ENCODE measurements at regions not wholly inside any gene's neighbourhood (a gene's known extent, or its start where the extent isn't known, plus 50 kb on each side); places are given as distances from the start of the nearest gene placed in this dataset.

DNA sequence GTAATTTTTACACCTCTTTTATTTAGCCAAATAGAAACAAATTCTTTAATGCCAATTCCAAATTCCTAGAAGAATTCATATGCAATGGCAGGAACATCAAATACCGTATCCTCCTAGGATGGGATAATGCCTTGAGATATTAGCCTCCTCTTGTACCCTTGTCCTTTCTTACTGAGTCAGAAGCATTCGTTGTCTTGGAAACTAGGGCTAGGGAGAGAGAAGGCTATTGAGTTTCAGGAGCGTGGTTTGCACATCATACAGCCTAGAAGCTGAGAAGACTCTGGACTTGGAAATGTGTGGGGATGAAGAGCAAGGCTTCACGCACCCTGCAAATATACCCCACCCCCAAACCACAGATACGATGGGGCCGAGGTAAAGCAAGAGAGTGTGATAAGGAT is 300.7 kb downstream of the SP3 start:
- TF ChIP-seq, protein P1, sequence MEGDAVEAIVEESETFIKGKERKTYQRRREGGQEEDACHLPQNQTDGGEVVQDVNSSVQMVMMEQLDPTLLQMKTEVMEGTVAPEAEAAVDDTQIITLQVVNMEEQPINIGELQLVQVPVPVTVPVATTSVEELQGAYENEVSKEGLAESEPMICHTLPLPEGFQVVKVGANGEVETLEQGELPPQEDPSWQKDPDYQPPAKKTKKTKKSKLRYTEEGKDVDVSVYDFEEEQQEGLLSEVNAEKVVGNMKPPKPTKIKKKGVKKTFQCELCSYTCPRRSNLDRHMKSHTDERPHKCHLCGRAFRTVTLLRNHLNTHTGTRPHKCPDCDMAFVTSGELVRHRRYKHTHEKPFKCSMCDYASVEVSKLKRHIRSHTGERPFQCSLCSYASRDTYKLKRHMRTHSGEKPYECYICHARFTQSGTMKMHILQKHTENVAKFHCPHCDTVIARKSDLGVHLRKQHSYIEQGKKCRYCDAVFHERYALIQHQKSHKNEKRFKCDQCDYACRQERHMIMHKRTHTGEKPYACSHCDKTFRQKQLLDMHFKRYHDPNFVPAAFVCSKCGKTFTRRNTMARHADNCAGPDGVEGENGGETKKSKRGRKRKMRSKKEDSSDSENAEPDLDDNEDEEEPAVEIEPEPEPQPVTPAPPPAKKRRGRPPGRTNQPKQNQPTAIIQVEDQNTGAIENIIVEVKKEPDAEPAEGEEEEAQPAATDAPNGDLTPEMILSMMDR (IDR thresholded peaks at IDR 0.05 in 4 of 5, conservative IDR thresholded peaks at IDR 0.05 in 1 of 5): no peak
- TF ChIP-seq POLR2A (IDR thresholded peaks at IDR 0.05): no peak
